Stimulated activated CD4-positive, alpha-beta T cell treated with anti-CD3 and anti-CD28 coated beads, Interleukin-1b, Interleukin-23, amount 100 ng/mL, for 48 hours (primary cell): ENCODE measurements at regions not wholly inside any gene's neighbourhood (a gene's known extent, or its start where the extent isn't known, plus 50 kb on each side); places are given as distances from the start of the nearest gene placed in this dataset.
A peak's percentile ranks its signal among the peaks of the same experiment; 100 is the strongest.
"Not testable (repeated sequence)": the region's sequence is repeated elsewhere in the genome, so short reads cannot be mapped to it uniquely, and the experiment has no call there.

Experiments
- DNase-seq: peaks from one replicate; pipeline ENCODE4 v3.0.0-alpha.2; 2020

- no peak for DNase-seq
Measured at GRCh38 chr16:48105976-48106375, 49.8 kb downstream of the ABCC12 start.

DNA sequence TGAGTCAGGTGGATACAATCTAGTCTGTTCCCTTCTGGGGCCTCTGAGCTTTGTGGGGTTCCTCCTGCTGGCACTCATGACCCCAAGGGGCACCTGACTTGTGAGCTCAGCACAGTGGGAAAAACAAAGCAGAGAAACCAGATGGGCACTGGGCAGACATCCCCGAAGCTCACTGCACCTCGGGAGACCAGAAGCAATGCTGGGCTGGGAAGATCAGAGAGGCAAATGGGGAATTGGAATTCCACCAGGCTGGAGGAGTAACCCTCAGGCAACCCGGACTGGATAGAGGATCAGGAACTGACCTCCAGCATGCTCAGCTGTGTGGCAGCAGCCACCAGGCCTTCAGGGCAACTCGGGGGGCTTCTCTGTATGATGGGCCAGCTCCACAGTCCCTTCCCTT, 50.3 kb downstream of the ABCC12 start:
- DNase-seq: no peak

DNA sequence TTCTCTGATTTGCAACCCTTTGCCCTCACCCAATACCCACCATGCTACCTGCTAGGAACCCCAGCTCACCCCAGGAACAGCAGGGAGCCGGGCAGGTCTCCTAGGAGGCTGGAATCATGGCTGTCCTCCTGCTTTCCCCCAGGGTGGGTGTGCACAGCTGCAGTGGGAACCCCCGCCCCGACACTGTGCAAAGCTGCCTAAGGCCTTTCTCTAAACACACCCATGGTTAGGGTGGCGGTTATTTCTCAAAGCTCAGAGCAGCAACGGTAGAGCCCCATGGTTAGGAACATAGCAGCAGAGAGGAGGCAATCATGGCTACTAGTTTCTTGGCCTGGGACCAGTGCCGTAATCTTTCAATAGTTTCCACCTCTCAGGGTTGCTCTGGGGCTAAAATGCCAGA, 52.2 kb downstream of the ABCC12 start:
- DNase-seq: no peak

- no peak for DNase-seq
Measured at GRCh38 chr16:48102083-48103008, 53.4 kb downstream of the ABCC12 start.

DNA sequence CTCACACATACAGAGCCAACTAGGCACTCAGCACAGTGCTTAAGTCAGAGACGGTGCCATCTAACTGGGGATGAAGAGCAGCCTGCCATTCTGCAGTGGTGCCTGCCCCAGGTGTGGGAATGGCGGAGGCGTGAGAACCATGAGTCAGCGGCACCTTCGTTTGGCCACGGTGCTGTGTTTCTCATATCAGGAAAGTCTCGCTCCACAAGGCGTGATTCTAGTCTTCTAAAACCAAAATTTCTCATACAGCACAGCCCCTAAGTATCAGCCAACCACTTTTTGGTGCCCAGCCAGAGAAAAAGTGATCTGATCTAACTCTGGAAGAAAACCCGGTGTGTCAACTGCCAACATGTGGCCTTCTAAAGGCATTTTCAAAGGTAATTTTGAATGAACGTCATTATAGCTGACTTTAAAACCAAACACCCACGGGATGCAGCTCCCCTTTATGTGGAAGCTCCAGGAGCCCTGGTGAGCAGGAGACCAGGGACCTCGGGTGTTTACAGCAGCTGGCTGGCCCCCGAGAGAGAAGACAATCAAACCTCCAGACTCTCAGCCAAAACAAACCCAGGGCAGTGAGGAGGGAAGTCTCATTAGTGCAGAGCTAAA, 54.6 kb downstream of the ABCC12 start:
- DNase-seq: peak; percentile 67

GRCh38 chr16:48099455-48099854, 56.3 kb downstream of the ABCC12 start:
- DNase-seq: no peak

DNA sequence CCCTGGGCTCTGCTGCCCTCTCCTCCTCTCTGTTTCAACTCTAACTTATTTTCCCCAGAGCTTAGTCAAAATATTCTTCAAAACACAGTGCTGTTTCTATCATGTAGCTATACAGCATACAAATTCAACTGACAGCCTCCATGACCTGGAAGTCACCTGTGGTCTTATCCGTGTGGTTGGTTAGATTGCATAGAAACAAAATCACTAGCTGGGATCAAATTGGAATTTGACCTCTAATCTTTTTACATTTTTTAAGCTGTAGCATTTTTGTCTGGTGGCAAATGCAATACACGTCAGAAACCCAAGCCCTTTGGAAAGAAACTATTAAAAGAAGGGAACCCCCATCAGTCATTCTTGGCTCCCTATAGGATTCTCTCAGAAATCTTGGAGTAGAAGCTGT, 57.3 kb downstream of the ABCC12 start:
- DNase-seq: no peak

GRCh38 chr16:48091117-48091516, 64.7 kb downstream of the ABCC12 start:
- no peak for DNase-seq

- no peak for DNase-seq
Measured at GRCh38 chr16:48089053-48089792, 66.6 kb downstream of the ABCC12 start.

DNA sequence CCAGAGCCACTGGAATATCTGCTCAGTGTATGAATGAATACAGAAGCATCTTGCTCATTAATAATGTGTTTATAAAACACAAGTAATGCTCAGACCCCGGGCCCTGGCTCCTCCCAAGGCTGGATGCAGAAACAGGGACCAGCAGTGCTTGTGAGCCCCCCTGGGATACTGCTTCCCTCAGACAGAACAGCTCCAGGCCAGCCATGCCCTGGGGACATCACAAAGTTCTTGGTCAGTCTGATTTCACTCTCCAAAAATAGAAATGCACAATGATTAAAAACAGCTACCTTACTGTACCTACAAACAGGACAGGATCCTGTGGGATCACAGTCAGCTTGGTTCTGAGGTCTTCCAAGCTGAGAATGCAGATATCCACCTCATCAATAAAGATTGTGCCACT, 68.2 kb downstream of the ABCC12 start:
- no peak for DNase-seq

DNA sequence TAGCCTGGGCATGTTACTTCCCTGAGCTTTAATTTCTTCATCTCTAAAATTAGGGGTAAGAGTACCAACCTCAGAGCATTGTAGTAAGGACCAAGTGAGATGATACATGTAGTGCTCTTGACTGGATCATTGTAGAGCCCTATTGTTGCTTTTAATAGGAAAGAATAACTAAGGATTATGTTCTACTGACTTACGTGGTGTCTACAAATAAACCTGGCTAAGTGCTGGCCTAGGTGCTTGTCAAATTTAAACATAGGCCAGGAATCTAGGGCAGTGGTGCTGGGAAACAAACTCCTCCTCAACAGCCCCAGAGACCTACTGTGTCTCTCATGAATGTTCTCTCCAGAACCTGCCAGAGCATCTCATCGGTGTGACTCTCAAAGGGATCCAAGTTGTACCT, 69.4 kb downstream of the ABCC12 start:
- DNase-seq: no peak

GRCh38 chr16:48085729-48086128, 70.1 kb downstream of the ABCC12 start:
- no peak for DNase-seq

DNA sequence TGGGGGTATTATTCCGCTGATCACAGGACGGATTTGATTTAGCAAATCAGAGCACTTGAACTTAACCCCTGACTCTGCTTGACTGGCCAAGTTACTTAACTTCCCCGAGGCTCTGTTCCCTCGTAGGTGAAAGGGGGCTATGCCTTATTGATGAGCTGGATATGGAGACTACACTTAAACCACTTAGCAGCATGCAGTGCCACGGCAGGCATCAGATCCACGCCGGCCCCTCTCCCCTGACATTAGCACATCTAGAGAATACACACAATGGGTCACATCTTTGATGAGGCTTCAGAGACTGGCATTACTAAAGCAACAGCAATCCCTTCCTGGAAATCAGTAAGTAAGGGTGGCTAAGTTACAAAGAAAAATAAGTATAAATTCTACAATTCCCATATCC, 71.0 kb downstream of the ABCC12 start:
- DNase-seq: no peak

DNA sequence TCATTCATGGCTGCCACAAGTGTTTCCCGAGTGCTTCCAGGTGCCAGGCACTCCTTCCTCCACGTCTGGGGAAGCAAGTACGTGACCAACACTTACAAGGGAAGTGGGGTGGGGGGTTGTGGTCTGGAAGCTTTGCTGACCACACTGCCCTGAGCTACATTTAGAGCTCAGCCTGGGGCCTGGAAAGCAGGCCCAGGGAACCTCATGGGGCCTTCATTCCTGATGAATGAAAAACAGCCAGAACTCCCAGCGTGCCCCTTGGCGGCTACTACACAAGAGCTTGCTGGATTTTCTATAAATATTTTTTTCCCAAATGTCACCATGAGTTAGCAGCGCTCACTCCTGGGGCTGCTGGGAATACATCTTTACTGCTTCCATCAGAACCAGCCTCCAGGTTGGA, 73.3 kb downstream of the ABCC12 start:
- no peak for DNase-seq

DNA sequence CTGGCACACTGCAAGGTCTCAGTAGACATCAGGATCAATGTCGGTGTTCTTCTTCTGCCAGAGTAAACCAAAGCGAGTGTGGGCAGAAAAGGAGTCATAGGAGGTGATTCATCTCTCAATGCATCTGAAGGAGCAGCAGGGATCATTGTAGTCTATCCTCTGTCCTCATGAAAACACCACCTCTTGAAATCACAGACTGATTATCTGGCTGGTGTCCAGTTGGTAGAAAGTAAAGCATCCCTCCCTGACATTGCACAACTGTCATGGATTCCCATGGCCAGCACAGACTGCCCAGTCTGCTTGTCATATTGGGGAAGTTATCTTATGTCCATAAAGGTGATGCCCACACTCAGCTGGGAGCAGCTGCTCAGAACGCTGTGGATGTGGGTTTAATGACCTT, 74.1 kb downstream of the ABCC12 start:
- no peak for DNase-seq

DNA sequence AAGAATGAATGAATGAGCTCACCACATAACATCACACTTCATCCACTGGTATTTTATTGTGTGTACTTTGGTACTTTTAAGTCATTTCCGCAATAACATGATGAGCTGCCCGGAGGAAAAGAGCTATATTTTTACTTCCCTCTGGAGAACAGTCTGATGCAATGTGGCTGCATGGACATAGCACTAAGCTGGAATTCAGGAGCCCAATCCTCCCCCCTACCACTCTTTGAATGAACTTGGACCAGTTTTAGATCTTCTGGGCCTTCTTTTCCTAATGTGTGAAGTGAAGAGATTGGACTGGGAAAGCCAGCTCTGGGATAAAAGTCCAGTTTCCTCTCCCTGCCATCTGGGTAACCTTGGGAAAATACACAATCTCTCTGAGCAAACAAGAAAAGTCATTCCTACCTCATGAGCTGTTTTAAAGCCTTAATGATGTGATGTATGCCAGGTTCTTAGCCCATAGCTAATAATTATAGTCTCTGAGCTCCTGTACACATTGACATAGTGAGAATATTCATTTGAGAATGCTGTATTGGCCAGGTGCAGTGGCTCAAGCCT, 79.3 kb downstream of the ABCC12 start:
- no peak for DNase-seq

GRCh38 chr16:48075398-48075797, 80.4 kb downstream of the ABCC12 start:
- no peak for DNase-seq

DNA sequence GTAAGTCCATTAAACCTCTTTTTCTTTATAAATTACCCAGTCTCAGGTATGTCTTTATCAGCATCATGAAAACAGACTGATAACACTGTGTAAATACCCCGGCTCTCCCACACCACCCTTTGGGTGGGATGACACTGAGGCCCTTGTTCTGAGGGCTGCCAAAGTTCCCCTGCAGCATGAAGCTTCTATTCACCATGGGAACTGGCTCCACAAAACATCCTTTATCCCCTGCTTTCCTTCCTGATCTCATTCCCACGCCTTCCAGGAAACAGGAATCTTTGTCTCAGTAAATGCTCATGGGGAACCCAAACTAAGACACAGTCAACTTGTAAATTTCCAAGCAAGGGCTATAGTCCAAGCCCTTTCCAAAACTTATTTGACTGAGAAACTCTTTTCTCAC, 88.4 kb downstream of the ABCC12 start:
- DNase-seq: no peak

GRCh38 chr16:48064971-48065370, 90.8 kb downstream of the ABCC12 start:
- DNase-seq: no peak

- DNase-seq: no peak
Measured at GRCh38 chr16:48062681-48063080, 93.1 kb downstream of the ABCC12 start.

- DNase-seq: no peak
Measured at GRCh38 chr16:48059936-48060335, 95.9 kb downstream of the ABCC12 start.

DNA sequence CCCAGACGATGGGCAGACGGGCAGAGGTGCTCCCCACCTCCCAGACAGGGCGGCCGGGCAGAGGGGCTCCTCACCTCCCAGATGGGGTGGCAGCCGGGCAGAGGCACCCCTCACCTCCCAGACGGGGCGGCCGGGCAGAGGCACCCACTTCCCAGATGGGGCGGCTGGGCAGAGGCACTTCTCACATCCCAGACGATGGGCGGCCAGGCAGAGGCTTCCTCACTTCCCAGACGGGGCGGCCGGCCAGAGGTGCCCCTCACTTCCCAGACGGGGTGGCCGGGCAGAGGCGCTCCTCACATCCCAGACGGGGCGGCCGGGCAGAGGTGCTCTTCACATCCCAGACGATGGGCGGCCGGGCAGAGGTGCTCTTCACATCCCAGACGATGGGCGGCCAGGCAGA, 96.6 kb downstream of the ABCC12 start:
- DNase-seq: not testable (repeated sequence)

GRCh38 chr16:48057048-48057447, 98.7 kb downstream of the ABCC12 start:
- DNase-seq: no peak
